ENCODE measurements at regions not wholly inside any gene's neighbourhood (a gene's known extent, or its start where the extent isn't known, plus 50 kb on each side); places are given as distances from the start of the nearest gene placed in this dataset.

DNA sequence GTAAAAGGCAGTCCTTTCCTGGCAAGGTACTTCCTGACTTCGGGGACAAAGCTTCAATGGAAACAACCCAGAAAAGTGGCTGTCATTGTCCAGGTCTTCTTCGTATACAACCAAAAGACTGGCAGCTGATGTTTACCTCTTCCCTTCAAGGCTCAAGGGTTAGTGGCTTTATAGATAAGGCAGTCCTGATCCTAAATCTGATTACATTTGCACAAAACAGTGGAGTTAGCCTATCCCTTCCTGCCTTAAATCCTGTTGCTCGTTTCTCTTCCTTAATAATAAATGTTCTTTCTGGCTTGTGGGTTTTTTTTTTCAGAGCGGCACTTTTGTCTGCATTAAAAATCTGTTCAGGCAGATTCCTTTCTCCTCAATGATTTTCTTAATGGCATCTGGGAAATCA is 169.3 kb upstream of the KCTD3 start:
- TF ChIP-seq GATA2 (IDR thresholded peaks at IDR 0.05; ENCODE audit: low read depth, low read length) (no peak), GATA3 (IDR thresholded peaks at IDR 0.05; ENCODE audit: low read depth, low read length) (no peak)

Measured in SH-SY5Y (cell line).